SK-N-SH (cell line): ENCODE measurements at regions not wholly inside any gene's neighbourhood (a gene's known extent, or its start where the extent isn't known, plus 50 kb on each side); places are given as distances from the start of the nearest gene placed in this dataset.

Experiments used
- CTCF ChIP-seq: fragments of 200-600 bp; sonication (generic); IDR thresholded peaks from 2 replicates; pipeline ENCODE4 v1.6.1; 2017; ENCODE audit warnings: antibody characterized with exemption, mild to moderate bottlenecking, moderate library complexity
- EP300 ChIP-seq, 2 experiments: IDR thresholded peaks; 2 replicates each; pipeline versions ENCODE4 v1.4.0 to v1.6.1; 2012; ENCODE audit warnings: borderline replicate concordance in 1 of 2, low read depth in 1 of 2, low read length in 1 of 2
- EZH2phosphoT487 ChIP-seq: fragments of 200-600 bp; sonication (generic); IDR thresholded peaks from 2 replicates; pipeline ENCODE4 v1.6.1; 2017; ENCODE audit warnings: low read depth, mixed run types, mild to moderate bottlenecking, antibody characterized with exemption, moderate library complexity, borderline replicate concordance
- FOXM1 ChIP-seq: IDR thresholded peaks from 2 replicates; pipeline ENCODE4 v1.4.0; 2012; ENCODE audit warnings: low read depth, mild to moderate bottlenecking
- JUND ChIP-seq: IDR thresholded peaks from 2 replicates; pipeline ENCODE4 v1.4.0; 2012
- REST ChIP-seq: IDR thresholded peaks from 2 replicates; pipeline ENCODE4 v1.6.1; 2012; ENCODE audit warnings: mild to moderate bottlenecking, low read depth, low read length, moderate library complexity
- RFX5 ChIP-seq: IDR thresholded peaks from 2 replicates; pipeline ENCODE4 v1.6.1; 2012; ENCODE audit warnings: mild to moderate bottlenecking, improper control_type of control experiment, low read length

- no peak for TF ChIP-seq FOXM1
- no peak for TF ChIP-seq CTCF
- 0 out of 2 replicates have a peak, but pooled peaks have one; percentile 6 for TF ChIP-seq JUND
- TF ChIP-seq RFX5: no peak
- no peak for TF ChIP-seq REST
- TF ChIP-seq EZH2phosphoT487: no peak
- TF ChIP-seq EP300 (IDR thresholded peaks at IDR 0.05; ENCODE audit: borderline replicate concordance in 1 of 2, low read depth in 1 of 2, low read length in 1 of 2): no peak
Observed at GRCh38 chr10:3876350-3876962, 91.4 kb upstream of the KLF6 start.
